B cell (primary cell): ENCODE measurements at regions not wholly inside any gene's neighbourhood (a gene's known extent, or its start where the extent isn't known, plus 50 kb on each side); places are given as distances from the start of the nearest gene placed in this dataset.

Source experiments
- ATAC-seq: fragments of 200-7000 bp; cut with Tn5 transposase; one replicate; pipeline ENCODE4 v1.10.0; 2021; ENCODE audit warnings: low read depth, mild to moderate bottlenecking, moderate number of reproducible peaks, moderate library complexity
- CTCF ChIA-PET: fragments of 350-600 bp; sonication (Branson Sonifier 250); formaldehyde crosslinking; loops from one replicate; lab custom pipeline; 2021; ENCODE audit warnings: antibody characterized with exemption, inconsistent platforms; lab: Charles Lee
- POLR2A ChIA-PET: fragments of 350-600 bp; sonication (Branson Sonifier 250); formaldehyde crosslinking; loops from one replicate; lab custom pipeline; 2021; ENCODE audit warnings: antibody characterized with exemption; lab: Charles Lee
- DNase-seq: peaks from one replicate; pipeline ENCODE4 v3.0.0; 2013
- H2AFZ ChIP-seq: 2 replicates; pipeline ENCODE4 v1.6.1; 2012; ENCODE audit warnings: mild to moderate bottlenecking, low read depth, low read length; ENCODE audit not compliant: insufficient read depth, poor library complexity, severe bottlenecking
- H3K27ac ChIP-seq, 2 donors: 1 replicate in 1 of 2; 2 replicates in 1 of 2; pipeline ENCODE4 v1.5.1; 2012 to 2013; ENCODE audit warnings: low read length in 2 of 2, mild to moderate bottlenecking in 2 of 2, moderate library complexity in 1 of 2
- H3K27me3 ChIP-seq, 4 experiments: fragments of 200-600 bp in 1 of 4; sonication (generic) in 1 of 4; replicated peaks in 1 of 4; 1 replicate in 2 of 4; 2 replicates in 2 of 4; pipeline versions ENCODE4 v1.6.1 to v1.7.0; 2013 to 2016; ENCODE audit warnings: low read length in 3 of 4, mild to moderate bottlenecking in 2 of 4, mixed read lengths in 1 of 4, moderate library complexity in 1 of 4; ENCODE audit not compliant: insufficient read depth in 4 of 4, control insufficient read depth in 3 of 4; ENCODE audit errors: control extremely low read depth in 1 of 4
- H3K36me3 ChIP-seq, 2 experiments: replicated peaks in 1 of 2; 1 replicate in 1 of 2; 2 replicates in 1 of 2; pipeline versions ENCODE4 v1.6.1 to v1.7.1; 2013; ENCODE audit warnings: low read length in 1 of 2; ENCODE audit not compliant: insufficient read depth in 2 of 2, control insufficient read depth in 1 of 2; ENCODE audit errors: control extremely low read depth in 1 of 2, extremely low read depth in 1 of 2
- H3K4me1 ChIP-seq, 2 donors: fragments of 200-600 bp in 1 of 2; sonication (generic) in 1 of 2; 1 replicate in 1 of 2; 2 replicates in 1 of 2; pipeline versions ENCODE4 v1.5.1 to v1.6.1; 2013 to 2017; ENCODE audit warnings: low read length in 2 of 2; ENCODE audit not compliant: control insufficient read depth in 2 of 2, insufficient read depth in 2 of 2
- H3K4me2 ChIP-seq: replicated peaks from 2 replicates; pipeline ENCODE3; 2012; ENCODE audit warnings: mild to moderate bottlenecking, low read depth, low read length; ENCODE audit not compliant: poor library complexity, severe bottlenecking
- H3K4me3 ChIP-seq, 5 experiments: fragments of 200-600 bp in 1 of 5; sonication (generic) in 1 of 5; 1 replicate in 3 of 5; 2 replicates in 2 of 5; pipeline versions ENCODE4 v1.5.1 to v1.7.0; 2011 to 2016; ENCODE audit warnings: low read length in 4 of 5, mild to moderate bottlenecking in 4 of 5, low read depth in 2 of 5, control low read depth in 1 of 5, moderate library complexity in 1 of 5; ENCODE audit not compliant: insufficient read depth in 1 of 5; ENCODE audit errors: control extremely low read depth in 1 of 5, extremely low read depth in 1 of 5
- H3K79me2 ChIP-seq: fragments of 200-600 bp; sonication (generic); one replicate; pipeline ENCODE4 v1.6.0; 2016; ENCODE audit warnings: low read length; ENCODE audit not compliant: control insufficient read depth, insufficient read depth
- H3K9ac ChIP-seq: fragments of 200-600 bp; sonication (generic); 2 replicates; pipeline ENCODE4 v1.6.1; 2017; ENCODE audit warnings: mild to moderate bottlenecking, low read length, moderate library complexity
- H3K9me3 ChIP-seq, 3 donors: one replicate each; pipeline versions ENCODE4 v1.6.1 to v1.7.1; 2013; ENCODE audit warnings: low read length in 2 of 3; ENCODE audit not compliant: control insufficient read depth in 2 of 3, insufficient read depth in 1 of 3; ENCODE audit errors: control extremely low read depth in 1 of 3
- H4K20me1 ChIP-seq: 2 replicates; pipeline ENCODE4 v1.6.0; 2012; ENCODE audit warnings: mild to moderate bottlenecking, low read length; ENCODE audit not compliant: insufficient read depth, control insufficient read depth, poor library complexity, severe bottlenecking
- H3K27ac Mint-ChIP-seq: one replicate; pipeline ENCODE4 v1.8.0; 2021; ENCODE audit warnings: mixed read lengths
- H3K27me3 Mint-ChIP-seq: one replicate; pipeline ENCODE4 v1.8.0; 2021; ENCODE audit warnings: mixed read lengths
- H3K4me1 Mint-ChIP-seq: one replicate; pipeline ENCODE4 v1.8.0; 2021; ENCODE audit warnings: mixed read lengths
- H3K4me3 Mint-ChIP-seq: one replicate; pipeline ENCODE4 v1.8.0; 2021; ENCODE audit warnings: mixed read lengths
- H3K9me3 Mint-ChIP-seq: one replicate; pipeline ENCODE4 v1.8.0; 2022; ENCODE audit warnings: mixed read lengths; ENCODE audit not compliant: insufficient read depth
- EZH2 ChIP-seq: IDR thresholded peaks from 2 replicates; pipeline ENCODE4 v1.6.1; 2012; ENCODE audit warnings: borderline replicate concordance, low read depth, mild to moderate bottlenecking, moderate library complexity, low read length; ENCODE audit not compliant: insufficient read depth, poor library complexity, severe bottlenecking
- WGBS: methylation state at CpG from one replicate; pipeline ENCODE4 v1.1.5; 2013; ENCODE audit warnings: missing lambda C conversion rate; ENCODE audit not compliant: insufficient coverage; 5-methylcytosine and 5-hydroxymethylcytosine counted together
- intact Hi-C: fragments of 100-400 bp; cut with micrococcal nuclease; formaldehyde crosslinking; loops from one replicate; pipeline ENCODE4 v1.10.0; 2022
- TF ChIP-seq, protein P1 (sequence below): fragments of 200-600 bp; IDR thresholded peaks from one replicate; pipeline ENCODE4 v1.8.0; 2022; ENCODE audit warnings: antibody characterized with exemption, mild to moderate bottlenecking

DNA sequence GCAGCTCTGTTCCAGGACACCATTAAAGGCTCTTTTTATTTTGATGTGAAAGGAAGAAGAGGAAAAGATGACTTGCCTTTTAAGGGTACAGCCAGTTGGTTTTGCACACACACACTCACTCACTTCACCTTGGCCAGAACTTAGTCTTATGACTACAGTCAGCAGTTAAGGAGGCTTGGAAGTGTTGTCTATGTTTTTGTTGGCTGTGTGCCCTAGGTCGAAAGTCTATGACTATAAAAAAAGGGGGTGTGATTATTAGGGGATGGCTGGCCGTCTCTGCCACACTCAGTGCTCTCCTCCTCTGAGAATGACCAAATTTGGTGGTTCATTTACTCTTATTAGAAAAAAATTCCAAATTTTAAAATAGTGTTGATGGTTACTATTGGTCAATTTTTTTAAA lies 139.5 kb upstream of the OTX2 start:
- Mint-ChIP-seq H3K27me3 (peaks cover 13% of the 10 kb centered on the region), H3K9me3 (no peaks in the 10 kb centered on the region), H3K27ac (no peak overlapping the region), H3K4me3 (no peak overlapping the region), H3K4me1 (no peaks in the 10 kb centered on the region)
- Histone ChIP-seq H3K9ac (no peak overlapping the region), H3K4me1 (no peaks in the 10 kb centered on the region), H3K9me3 (no peaks in the 10 kb centered on the region), H3K27ac (no peak overlapping the region), H2AFZ (no peak overlapping the region), H3K36me3 (no peaks in the 10 kb centered on the region), H3K79me2 (no peaks in the 10 kb centered on the region), H3K27me3 (no peaks in the 10 kb centered on the region), H4K20me1 (no peaks in the 10 kb centered on the region), H3K4me2 (no peak overlapping the region), H3K4me3 (no peak overlapping the region)
- intact Hi-C loops, result no loop called here
- POLR2A ChIA-PET, result no interaction called here
- no peak for ATAC-seq
- WGBS, result no CpG with 5 or more reads among the region's 2 CpGs
- no peak for DNase-seq
- CTCF ChIA-PET, result no interaction called here
- TF ChIP-seq, protein P1, sequence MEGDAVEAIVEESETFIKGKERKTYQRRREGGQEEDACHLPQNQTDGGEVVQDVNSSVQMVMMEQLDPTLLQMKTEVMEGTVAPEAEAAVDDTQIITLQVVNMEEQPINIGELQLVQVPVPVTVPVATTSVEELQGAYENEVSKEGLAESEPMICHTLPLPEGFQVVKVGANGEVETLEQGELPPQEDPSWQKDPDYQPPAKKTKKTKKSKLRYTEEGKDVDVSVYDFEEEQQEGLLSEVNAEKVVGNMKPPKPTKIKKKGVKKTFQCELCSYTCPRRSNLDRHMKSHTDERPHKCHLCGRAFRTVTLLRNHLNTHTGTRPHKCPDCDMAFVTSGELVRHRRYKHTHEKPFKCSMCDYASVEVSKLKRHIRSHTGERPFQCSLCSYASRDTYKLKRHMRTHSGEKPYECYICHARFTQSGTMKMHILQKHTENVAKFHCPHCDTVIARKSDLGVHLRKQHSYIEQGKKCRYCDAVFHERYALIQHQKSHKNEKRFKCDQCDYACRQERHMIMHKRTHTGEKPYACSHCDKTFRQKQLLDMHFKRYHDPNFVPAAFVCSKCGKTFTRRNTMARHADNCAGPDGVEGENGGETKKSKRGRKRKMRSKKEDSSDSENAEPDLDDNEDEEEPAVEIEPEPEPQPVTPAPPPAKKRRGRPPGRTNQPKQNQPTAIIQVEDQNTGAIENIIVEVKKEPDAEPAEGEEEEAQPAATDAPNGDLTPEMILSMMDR, result no peak
- TF ChIP-seq EZH2, result no peak

DNA sequence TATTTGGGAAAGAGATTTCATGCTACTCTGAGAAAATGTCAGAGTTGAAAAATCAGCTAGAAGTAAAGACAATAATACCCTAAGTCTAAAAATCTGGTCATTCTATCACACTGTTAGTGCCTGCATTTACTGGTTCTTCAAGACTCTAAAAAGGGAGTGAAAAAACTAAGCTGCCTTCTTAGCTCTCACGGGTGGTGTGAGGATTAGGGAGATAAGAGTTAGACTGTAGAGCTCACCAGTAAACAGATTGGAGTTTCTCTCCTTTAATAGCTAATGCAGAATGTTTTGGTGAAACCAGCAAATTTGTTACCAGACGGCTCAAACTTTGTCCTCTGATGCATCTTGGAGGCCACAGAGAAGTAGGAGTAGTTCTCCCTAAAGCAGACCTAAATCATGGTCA lies 135.0 kb upstream of the OTX2 start:
- no peak overlapping the region for H3K4me3 Mint-ChIP-seq
- POLR2A ChIA-PET, result no interaction called here

More for the DNA sequence above, 135.0 kb upstream of the OTX2 start:
- Histone ChIP-seq H3K36me3 (no peaks in the 10 kb centered on the region), H3K4me1 (no peaks in the 10 kb centered on the region), H2AFZ (no peak overlapping the region), H4K20me1 (no peaks in the 10 kb centered on the region), H3K9me3 (no peaks in the 10 kb centered on the region), H3K27me3 (no peaks in the 10 kb centered on the region), H3K4me3 (no peak overlapping the region), H3K4me2 (no peak overlapping the region), H3K79me2 (no peaks in the 10 kb centered on the region), H3K9ac (no peak overlapping the region), H3K27ac (no peak overlapping the region)
- WGBS, result 40% methylated on average over 1 of the region's 2 CpGs
- ATAC-seq, result no peak
- Mint-ChIP-seq H3K27ac (no peak overlapping the region), H3K4me1 (no peaks in the 10 kb centered on the region), H3K9me3 (peaks cover 9% of the 10 kb centered on the region), H3K27me3 (peaks cover 13% of the 10 kb centered on the region)
- intact Hi-C loops, result no loop called here
- DNase-seq, result no peak
- CTCF ChIA-PET, result no interaction called here
- TF ChIP-seq EZH2, result no peak
- TF ChIP-seq, protein P1, result no peak
